HT-29 (cell line): ENCODE measurements at regions not wholly inside any gene's neighbourhood (a gene's known extent, or its start where the extent isn't known, plus 50 kb on each side); places are given as distances from the start of the nearest gene placed in this dataset.
A peak's percentile ranks its signal among the peaks of the same experiment; 100 is the strongest.
"Not testable (repeated sequence)": the region's sequence is repeated elsewhere in the genome, so short reads cannot be mapped to it uniquely, and the experiment has no call there.

Source experiments
- DNase-seq: peaks from one replicate; pipeline ENCODE4 v3.0.0-alpha.2; 2015; ENCODE audit warnings: low spot score

GRCh38 chr11:25319127-25319526 lies 822.3 kb downstream of the LUZP2 start:
- DNase-seq, result no peak

- DNase-seq, result no peak
Observed at GRCh38 chr11:25327656-25328055, 830.8 kb downstream of the LUZP2 start.

- no peak for DNase-seq
Observed at GRCh38 chr11:25339281-25339680, 842.4 kb downstream of the LUZP2 start.

GRCh38 chr11:25349537-25349936 lies 852.7 kb downstream of the LUZP2 start:
- no peak for DNase-seq

- DNase-seq, result no peak
Observed at GRCh38 chr11:25350899-25351803, 854.3 kb downstream of the LUZP2 start.

GRCh38 chr11:25357133-25357532 lies 860.3 kb downstream of the LUZP2 start:
- DNase-seq, result no peak

GRCh38 chr11:25377466-25377865 lies 880.6 kb downstream of the LUZP2 start:
- DNase-seq, result no peak

GRCh38 chr11:25396847-25397246 lies 900.0 kb downstream of the LUZP2 start:
- DNase-seq, result no peak

- DNase-seq, result no peak
Observed at GRCh38 chr11:25408146-25408545, 911.3 kb downstream of the LUZP2 start.

GRCh38 chr11:25415793-25416192 lies 916.1 kb upstream of the ANO3 start:
- no peak for DNase-seq

GRCh38 chr11:25423436-25424199 lies 908.3 kb upstream of the ANO3 start:
- DNase-seq, result no peak

GRCh38 chr11:25432376-25432775 lies 899.6 kb upstream of the ANO3 start:
- no peak for DNase-seq

- no peak for DNase-seq
Observed at GRCh38 chr11:25435197-25435596, 896.7 kb upstream of the ANO3 start.

- no peak for DNase-seq
Observed at GRCh38 chr11:25436326-25436725, 895.6 kb upstream of the ANO3 start.

- no peak for DNase-seq
Observed at GRCh38 chr11:25441421-25441820, 890.5 kb upstream of the ANO3 start.

- no peak for DNase-seq
Observed at GRCh38 chr11:25449091-25449490, 882.8 kb upstream of the ANO3 start.

GRCh38 chr11:25453471-25453870 lies 878.5 kb upstream of the ANO3 start:
- DNase-seq, result no peak

- DNase-seq, result no peak
Observed at GRCh38 chr11:25456211-25456610, 875.7 kb upstream of the ANO3 start.

GRCh38 chr11:25483915-25484635 lies 847.9 kb upstream of the ANO3 start:
- no peak for DNase-seq

- peak; percentile 22 for DNase-seq
Observed at GRCh38 chr11:25485315-25485714, 846.6 kb upstream of the ANO3 start.

- DNase-seq, result not testable (repeated sequence)
Observed at GRCh38 chr11:25486338-25486737, 845.6 kb upstream of the ANO3 start.

GRCh38 chr11:25488176-25488575 lies 843.8 kb upstream of the ANO3 start:
- DNase-seq, result not testable (repeated sequence)
